Activated naive CD4-positive, alpha-beta T cell treated with anti-CD3 and anti-CD28 coated beads for 36 hours (primary cell): ENCODE measurements at regions not wholly inside any gene's neighbourhood (a gene's known extent, or its start where the extent isn't known, plus 50 kb on each side); places are given as distances from the start of the nearest gene placed in this dataset.

Experiments
- CTCF ChIA-PET: fragments of 350-600 bp; sonication (Branson Sonifier 250); formaldehyde crosslinking; loops from one replicate; lab custom pipeline; 2021; ENCODE audit warnings: antibody characterized with exemption; lab: Charles Lee
- DNase-seq: peaks from one replicate; pipeline ENCODE4 v3.0.0-alpha.2; 2020
- H3K27ac Mint-ChIP-seq: one replicate; pipeline ENCODE4 v1.8.0; 2021; ENCODE audit warnings: mild to moderate bottlenecking, mixed read lengths
- H3K27me3 Mint-ChIP-seq: one replicate; pipeline ENCODE4 v1.8.0; 2021; ENCODE audit warnings: low read depth, mixed read lengths
- H3K36me3 Mint-ChIP-seq: one replicate; pipeline ENCODE4 v1.8.0; 2021; ENCODE audit warnings: low read depth, mixed read lengths
- H3K4me1 Mint-ChIP-seq: one replicate; pipeline ENCODE4 v1.8.0; 2021; ENCODE audit warnings: low read depth, mixed read lengths
- H3K4me3 Mint-ChIP-seq: one replicate; pipeline ENCODE4 v1.8.0; 2021; ENCODE audit warnings: mild to moderate bottlenecking, moderate library complexity, mixed read lengths
- H3K9me3 Mint-ChIP-seq: one replicate; pipeline ENCODE4 v1.8.0; 2021; ENCODE audit warnings: mixed read lengths
- intact Hi-C: fragments of 100-400 bp; cut with micrococcal nuclease; formaldehyde crosslinking; loops from one replicate; pipeline ENCODE4 v1.15.1; 2023

DNA sequence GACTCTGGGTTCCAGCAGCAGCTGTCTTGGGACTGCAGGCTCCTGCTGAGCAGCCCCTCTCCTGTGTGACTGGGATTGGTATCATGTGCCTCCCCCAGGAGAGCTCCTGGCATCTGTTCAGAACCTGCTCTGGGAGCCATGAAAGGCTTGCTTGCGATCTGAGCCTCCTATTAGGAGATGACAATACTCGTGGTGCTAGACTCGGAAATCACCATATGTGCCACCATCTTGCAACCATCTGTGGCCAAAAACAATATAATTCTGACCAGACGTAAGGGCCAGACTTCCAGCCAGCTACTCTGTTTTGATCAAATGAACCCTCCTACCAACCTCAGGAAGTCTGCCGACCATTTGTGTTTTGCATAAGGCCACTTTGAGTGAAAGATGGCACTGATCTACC lies 484.7 kb downstream of the IRS2 start:
- Mint-ChIP-seq H3K36me3 (no peaks in the 10 kb centered on the region), H3K9me3 (no peaks in the 10 kb centered on the region), H3K27ac (no peak overlapping the region), H3K4me1 (no peaks in the 10 kb centered on the region), H3K27me3 (peaks cover 10% of the 10 kb centered on the region), H3K4me3 (no peak overlapping the region)
- intact Hi-C loops, result no loop called here
- no peak for DNase-seq
- CTCF ChIA-PET, result no interaction called here

DNA sequence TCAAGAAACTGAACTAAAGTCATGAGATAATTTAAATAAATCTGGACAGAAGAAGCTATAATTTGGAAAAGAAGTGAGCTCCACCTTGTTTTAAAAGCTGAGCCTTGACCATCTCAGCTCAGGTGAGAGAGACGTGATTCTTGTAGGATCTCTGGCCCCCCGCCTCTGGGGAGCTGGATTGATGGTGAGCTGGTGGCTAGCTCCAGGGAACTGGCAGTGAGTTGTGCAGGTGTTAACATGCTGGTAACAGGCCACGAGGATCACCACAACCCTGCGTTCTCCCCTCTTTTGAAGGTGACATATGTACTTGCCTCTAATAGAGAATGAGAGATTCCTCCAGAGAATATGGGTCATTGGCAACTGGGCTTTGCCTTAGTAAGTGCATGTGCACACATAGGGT lies 485.1 kb downstream of the IRS2 start:
- intact Hi-C loops, result no loop called here
- no peak for DNase-seq
- no peak overlapping the region for H3K4me3 Mint-ChIP-seq
- H3K27me3 Mint-ChIP-seq, result peaks cover 10% of the 10 kb centered on the region
- no peaks in the 10 kb centered on the region for H3K9me3 Mint-ChIP-seq
- H3K27ac Mint-ChIP-seq, result no peak overlapping the region
- CTCF ChIA-PET, result no interaction called here
- no peaks in the 10 kb centered on the region for H3K4me1 Mint-ChIP-seq
- H3K36me3 Mint-ChIP-seq, result no peaks in the 10 kb centered on the region

DNA sequence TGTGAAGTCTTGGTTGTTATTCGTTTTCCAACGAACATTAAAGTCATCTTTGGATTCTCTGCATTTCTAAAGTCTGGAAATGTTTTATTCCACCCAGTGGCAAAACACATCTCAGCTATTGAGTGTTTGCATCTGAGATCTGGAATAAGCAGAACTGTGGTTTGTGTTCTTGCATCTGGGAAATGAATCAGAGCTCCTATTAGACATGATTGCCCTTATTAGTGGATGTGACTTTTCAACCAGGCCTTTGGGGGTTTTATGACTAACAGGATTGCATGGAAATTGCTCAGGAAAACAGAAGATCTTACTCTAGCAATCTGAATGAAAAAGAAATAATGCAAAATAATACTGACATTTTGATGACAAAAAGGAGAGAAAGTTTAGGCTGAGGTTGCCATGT lies 488.8 kb downstream of the IRS2 start:
- Mint-ChIP-seq H3K9me3 (peaks cover 5% of the 10 kb centered on the region), H3K27ac (no peak overlapping the region), H3K27me3 (peaks cover 15% of the 10 kb centered on the region), H3K4me1 (no peaks in the 10 kb centered on the region), H3K4me3 (no peak overlapping the region), H3K36me3 (no peaks in the 10 kb centered on the region)
- DNase-seq, result no peak
- intact Hi-C loops, result no loop called here
- CTCF ChIA-PET, result no interaction called here

DNA sequence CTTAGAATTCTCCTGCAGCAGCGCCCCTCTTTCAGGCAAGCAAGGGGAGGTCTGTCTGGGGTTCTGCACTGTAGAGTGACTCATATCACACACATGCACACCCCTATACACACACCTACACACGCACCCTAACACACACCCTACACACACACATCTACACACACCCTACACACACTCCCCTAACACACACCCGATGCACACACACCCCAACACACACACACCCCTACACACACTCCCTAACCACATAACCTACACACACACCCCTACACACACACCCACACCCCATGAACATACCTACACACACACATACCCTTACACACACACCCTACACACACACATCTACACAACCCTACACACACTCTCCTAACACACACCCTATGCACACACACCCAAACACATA lies 493.2 kb downstream of the IRS2 start:
- no peaks in the 10 kb centered on the region for H3K36me3 Mint-ChIP-seq
- no peak overlapping the region for H3K27ac Mint-ChIP-seq
- peaks cover 13% of the 10 kb centered on the region for H3K27me3 Mint-ChIP-seq
- peaks cover 5% of the 10 kb centered on the region for H3K9me3 Mint-ChIP-seq
- H3K4me1 Mint-ChIP-seq, result no peaks in the 10 kb centered on the region
- no peak for DNase-seq
- intact Hi-C loops, result no loop called here
- H3K4me3 Mint-ChIP-seq, result no peak overlapping the region
- CTCF ChIA-PET, result no interaction called here

DNA sequence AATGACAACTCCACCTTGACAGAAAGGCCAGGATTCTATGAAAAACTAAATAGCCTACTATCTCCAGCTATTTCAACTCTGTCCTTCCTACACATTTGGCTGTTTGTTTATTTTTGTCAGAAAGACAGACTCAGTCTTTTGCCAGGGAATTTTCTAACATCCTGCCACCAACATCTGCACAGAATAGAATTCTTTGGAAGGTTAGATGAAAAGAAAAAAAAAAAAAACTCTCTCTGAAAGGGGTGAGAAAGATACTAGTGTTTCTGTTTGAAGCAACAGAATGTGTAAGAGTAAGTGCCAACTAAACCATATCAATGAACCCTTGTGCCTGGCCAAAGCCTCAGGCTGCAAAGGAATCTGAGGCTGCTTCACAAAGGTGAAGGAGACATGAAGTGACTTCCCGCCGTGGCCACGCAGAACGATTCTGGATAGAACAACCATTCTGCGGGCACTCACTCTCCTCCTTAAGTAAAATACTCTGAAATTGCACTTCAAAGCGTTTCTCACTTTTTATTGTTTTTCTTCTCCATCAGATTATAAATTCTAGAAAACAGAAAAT lies 498.2 kb downstream of the IRS2 start:
- no peaks in the 10 kb centered on the region for H3K9me3 Mint-ChIP-seq
- no peak for DNase-seq
- H3K27me3 Mint-ChIP-seq, result peaks cover 5% of the 10 kb centered on the region
- CTCF ChIA-PET, result no interaction called here
- no peaks in the 10 kb centered on the region for H3K4me1 Mint-ChIP-seq
- no peaks in the 10 kb centered on the region for H3K36me3 Mint-ChIP-seq
- intact Hi-C loops, result no loop called here
- H3K4me3 Mint-ChIP-seq, result no peak overlapping the region
- H3K27ac Mint-ChIP-seq, result no peak overlapping the region

DNA sequence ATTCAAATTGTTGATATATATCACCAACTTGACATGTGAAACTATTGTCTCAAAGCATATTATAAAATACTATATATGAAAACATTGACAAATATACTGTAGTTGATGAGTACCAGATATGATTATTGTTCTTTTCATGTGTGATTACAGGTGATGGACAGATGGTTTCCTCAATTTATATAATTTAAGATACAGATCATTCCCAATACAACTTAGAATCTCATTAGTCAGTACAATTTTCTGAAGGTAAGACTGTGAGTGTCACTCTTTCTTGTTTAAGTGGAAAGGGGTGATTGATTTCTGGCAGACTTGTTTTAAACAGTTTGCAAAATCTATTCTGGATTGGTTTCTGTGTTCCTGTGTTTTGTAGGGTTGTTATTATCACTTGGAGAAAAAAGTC lies 498.8 kb downstream of the IRS2 start:
- H3K36me3 Mint-ChIP-seq, result no peaks in the 10 kb centered on the region
- H3K9me3 Mint-ChIP-seq, result no peaks in the 10 kb centered on the region
- H3K4me1 Mint-ChIP-seq, result no peaks in the 10 kb centered on the region
- H3K27me3 Mint-ChIP-seq, result peaks cover 5% of the 10 kb centered on the region
- CTCF ChIA-PET, result no interaction called here
- no peak for DNase-seq
- no peak overlapping the region for H3K27ac Mint-ChIP-seq
- H3K4me3 Mint-ChIP-seq, result no peak overlapping the region
- intact Hi-C loops, result no loop called here

DNA sequence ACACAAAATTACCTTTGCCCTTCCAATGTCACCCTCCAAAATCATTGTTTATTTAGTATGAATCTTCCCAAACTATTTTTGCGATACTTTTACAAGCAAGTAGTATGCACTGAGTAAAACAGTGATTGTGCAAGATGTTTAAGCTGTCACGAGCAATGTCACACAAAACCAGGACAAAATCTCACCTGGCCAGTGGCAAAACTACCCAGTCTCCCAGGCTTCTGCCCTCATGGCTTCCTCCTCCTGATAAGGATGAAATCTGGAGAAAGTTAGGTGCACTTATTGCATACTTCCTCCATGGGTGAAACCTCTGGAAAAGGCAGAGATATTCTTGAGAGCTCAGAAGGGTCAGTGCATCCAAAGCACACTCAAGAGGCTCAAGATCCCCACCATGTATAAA lies 500.8 kb downstream of the IRS2 start:
- H3K27me3 Mint-ChIP-seq, result peaks cover 2% of the 10 kb centered on the region
- intact Hi-C loops, result no loop called here
- no peak overlapping the region for H3K27ac Mint-ChIP-seq

DNA sequence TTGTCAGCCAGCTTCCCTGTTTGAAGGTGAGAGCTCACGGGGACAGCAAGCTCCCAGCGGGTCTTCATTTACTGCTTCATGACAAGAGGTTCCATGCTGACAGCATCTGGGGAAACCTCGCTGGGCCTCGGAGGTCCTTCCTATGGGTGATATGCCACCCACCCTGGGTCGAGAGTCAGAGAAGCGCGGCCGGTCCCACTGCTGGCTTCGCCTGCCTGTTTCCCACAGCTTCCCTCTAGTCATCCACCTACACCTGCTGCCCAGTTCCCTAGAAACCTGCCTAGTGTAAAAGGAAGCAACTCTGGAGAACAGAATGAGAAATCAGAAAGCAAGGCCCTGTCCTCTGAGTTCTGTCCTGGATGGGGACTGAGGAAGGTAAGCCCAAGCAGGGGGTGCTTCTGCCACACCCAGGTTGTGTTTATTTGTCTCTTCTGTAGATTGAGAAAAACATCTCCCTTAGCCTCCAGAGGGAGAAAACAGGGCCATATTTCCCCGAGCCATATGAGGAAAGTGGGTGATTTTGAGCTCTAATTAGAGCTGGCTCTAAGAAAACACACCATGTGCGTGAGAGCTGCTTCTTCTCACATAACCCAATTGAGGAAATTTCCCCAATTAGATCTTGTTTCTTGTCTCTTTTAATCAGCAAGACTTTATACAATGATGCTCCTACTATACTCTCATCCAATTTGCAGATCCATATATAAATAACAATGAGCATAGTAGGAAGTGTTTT lies 504.3 kb downstream of the IRS2 start:
- Mint-ChIP-seq H3K27ac (no peak overlapping the region), H3K4me3 (no peak overlapping the region), H3K9me3 (no peaks in the 10 kb centered on the region), H3K36me3 (no peaks in the 10 kb centered on the region), H3K4me1 (no peaks in the 10 kb centered on the region), H3K27me3 (peaks cover 2% of the 10 kb centered on the region)
- CTCF ChIA-PET, result interaction anchor here (0.7 kb wide), 1 partner anchor 508 kb away, joined by 4 read pairs; no protein-coding TSS in a partner anchor
- no peak for DNase-seq
- intact Hi-C loops, result no loop called here

More for the DNA sequence above, 500.8 kb downstream of the IRS2 start:
- Mint-ChIP-seq H3K9me3 (no peaks in the 10 kb centered on the region), H3K36me3 (no peaks in the 10 kb centered on the region), H3K4me3 (no peak overlapping the region), H3K4me1 (no peaks in the 10 kb centered on the region)
- DNase-seq, result no peak
- CTCF ChIA-PET, result no interaction called here

DNA sequence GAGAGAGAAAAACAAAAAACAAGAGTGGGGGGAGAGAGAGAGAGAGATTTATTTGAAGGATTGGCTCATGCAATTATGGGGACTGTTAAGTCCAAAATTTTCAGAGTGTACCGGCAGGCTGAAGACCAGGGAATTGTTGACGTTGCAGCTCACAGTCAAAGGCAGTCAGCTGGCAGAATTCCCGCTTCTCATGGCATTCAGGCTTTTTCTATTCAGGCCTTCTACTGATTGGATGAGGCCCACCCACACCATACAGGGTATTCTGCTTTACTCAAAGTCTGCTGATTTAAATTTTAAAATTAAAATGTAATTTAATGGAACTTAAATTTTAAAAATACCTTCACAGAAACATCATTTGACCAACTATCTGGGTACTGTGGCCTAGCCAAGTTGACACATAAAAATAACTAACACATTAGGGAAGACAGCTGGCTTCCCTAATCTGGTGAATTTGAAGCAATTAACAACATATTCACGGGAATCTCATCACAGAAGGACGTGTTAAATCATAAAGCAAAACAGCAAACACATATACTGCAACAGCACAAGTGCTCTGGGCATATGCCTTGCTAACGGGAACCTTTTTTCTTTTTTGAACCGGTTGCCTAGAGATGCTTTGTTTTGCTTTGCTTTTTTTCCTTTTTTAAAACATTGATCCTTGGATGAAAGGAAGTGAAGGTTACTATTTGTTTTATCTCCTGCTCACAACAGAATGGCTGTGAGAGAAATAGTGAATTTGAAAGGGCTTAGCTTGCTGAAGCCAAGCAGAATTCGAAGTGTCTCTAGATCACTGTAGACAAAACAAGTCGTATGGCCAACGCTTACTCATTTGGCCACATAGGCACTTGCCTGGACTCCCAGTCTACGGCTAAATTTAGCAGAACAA lies 505.1 kb downstream of the IRS2 start:
- Mint-ChIP-seq H3K27me3 (peaks cover 2% of the 10 kb centered on the region), H3K9me3 (no peaks in the 10 kb centered on the region)
- CTCF ChIA-PET, result no interaction called here

DNA sequence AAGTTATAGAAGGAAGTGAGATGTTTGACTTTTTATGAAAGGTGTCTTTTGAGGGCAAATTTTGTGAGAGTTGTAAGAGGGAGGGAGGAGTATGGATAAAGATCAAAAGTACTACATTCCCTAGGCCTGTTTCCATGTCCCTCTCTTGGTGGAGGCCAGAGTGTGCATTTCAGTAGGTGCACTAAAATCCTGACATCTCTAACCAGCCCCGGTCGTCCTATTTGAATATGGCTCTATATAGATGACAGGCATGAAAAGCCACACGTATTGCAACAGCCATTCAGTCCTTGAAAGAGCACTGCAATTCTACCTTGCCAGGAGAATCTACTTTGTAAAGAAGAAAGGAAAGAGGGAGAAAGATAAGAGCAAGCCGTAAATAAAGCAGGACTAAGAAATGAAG lies 510.1 kb downstream of the IRS2 start:
- Mint-ChIP-seq H3K27ac (no peak overlapping the region), H3K27me3 (peaks cover 5% of the 10 kb centered on the region), H3K4me1 (no peaks in the 10 kb centered on the region), H3K9me3 (no peaks in the 10 kb centered on the region), H3K4me3 (no peak overlapping the region), H3K36me3 (no peaks in the 10 kb centered on the region)
- no peak for DNase-seq
- intact Hi-C loops, result no loop called here
- CTCF ChIA-PET, result no interaction called here

More for the DNA sequence above, 505.1 kb downstream of the IRS2 start:
- Mint-ChIP-seq H3K27ac (no peak overlapping the region), H3K4me1 (no peaks in the 10 kb centered on the region), H3K36me3 (no peaks in the 10 kb centered on the region), H3K4me3 (no peak overlapping the region)
- intact Hi-C loops, result no loop called here
- DNase-seq, result no peak

DNA sequence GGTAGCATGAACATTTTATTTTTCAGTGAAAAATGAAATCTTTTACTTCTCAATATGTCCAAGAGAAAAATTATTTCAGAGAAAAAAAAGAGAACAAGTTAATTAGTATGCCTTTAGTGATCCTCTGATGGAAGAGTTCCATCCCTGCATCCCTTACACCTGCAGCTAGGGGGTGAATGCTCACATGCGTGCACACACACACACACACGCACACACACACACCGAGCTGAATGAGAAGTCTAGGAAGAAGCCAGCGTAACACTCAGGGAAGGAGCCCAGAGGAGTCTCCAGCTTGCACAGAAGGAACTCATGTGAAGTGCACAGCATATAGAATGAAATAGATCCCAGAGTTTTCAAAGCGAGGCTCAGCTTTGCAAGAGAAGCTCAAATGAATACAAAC lies 510.5 kb downstream of the IRS2 start:
- Mint-ChIP-seq H3K9me3 (no peaks in the 10 kb centered on the region), H3K4me1 (no peaks in the 10 kb centered on the region), H3K4me3 (no peak overlapping the region), H3K27me3 (peaks cover 5% of the 10 kb centered on the region), H3K36me3 (no peaks in the 10 kb centered on the region), H3K27ac (no peak overlapping the region)
- CTCF ChIA-PET, result interaction anchor here (0.6 kb wide), 1 partner anchor 11 kb away, joined by 6 read pairs; no protein-coding TSS in a partner anchor
- intact Hi-C loops, result no loop called here
- DNase-seq, result no peak

DNA sequence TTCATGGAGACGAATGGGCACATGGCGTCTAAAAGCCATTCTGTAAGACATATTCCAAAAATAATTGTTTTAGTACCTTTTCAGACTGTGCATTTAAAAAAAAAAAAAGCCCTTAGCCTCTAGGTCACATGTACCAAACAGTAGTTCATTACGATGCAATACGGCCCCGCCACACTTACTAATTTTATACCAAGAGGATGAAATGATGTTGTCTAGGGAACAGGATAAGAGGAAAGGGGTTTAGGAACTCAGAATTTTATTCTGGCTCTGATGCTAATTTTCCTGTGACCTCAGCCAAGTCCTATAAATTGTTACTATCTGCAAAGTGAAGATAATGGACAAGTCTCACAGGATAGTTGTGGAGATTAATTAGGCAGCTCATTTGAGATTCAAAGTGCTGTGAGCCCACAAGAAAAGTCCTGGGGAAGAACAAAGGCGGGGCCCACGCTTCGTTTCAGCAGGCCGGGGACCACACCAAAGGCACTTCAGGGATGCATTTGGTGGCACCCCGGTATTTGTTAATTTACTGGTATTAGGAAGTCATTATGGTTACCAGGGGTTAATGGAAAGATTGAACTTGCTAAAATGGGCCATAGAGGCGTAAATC lies 511.1 kb downstream of the IRS2 start:
- intact Hi-C loops, result no loop called here
- CTCF ChIA-PET, result interaction anchor here (0.6 kb wide), 1 partner anchor 11 kb away, joined by 6 read pairs; no protein-coding TSS in a partner anchor
- Mint-ChIP-seq H3K9me3 (no peaks in the 10 kb centered on the region), H3K27ac (no peak overlapping the region), H3K27me3 (peaks cover 5% of the 10 kb centered on the region), H3K36me3 (no peaks in the 10 kb centered on the region), H3K4me1 (no peaks in the 10 kb centered on the region), H3K4me3 (no peak overlapping the region)
- DNase-seq, result no peak
